ENCODE measurements at regions not wholly inside any gene's neighbourhood (a gene's known extent, or its start where the extent isn't known, plus 50 kb on each side); places are given as distances from the start of the nearest gene placed in this dataset.

- intact Hi-C loops (cut with DNase I) = no loop called here
- Histone ChIP-seq H3K9me3 (no peaks in the 10 kb centered on the region), H3K27me3 (no peaks in the 10 kb centered on the region)
Observed at GRCh38 chr2:103363639-103364038, 601.8 kb downstream of the TMEM182 start.

GRCh38 chr2:103364177-103364576 is 602.3 kb downstream of the TMEM182 start:
- no peaks in the 10 kb centered on the region for H3K36me3 ChIP-seq
- H3K9me3 ChIP-seq = no peaks in the 10 kb centered on the region
- H3K27me3 ChIP-seq = no peaks in the 10 kb centered on the region
- H3K4me1 ChIP-seq = no peaks in the 10 kb centered on the region
- WGBS = 58% methylated on average over 4 of the region's 4 CpGs
- no peak overlapping the region for H3K27ac ChIP-seq (replicated peaks in 1 of 4)
- no peak for DNase-seq (ENCODE audit: extremely low spot score)
- TF ChIP-seq EP300 (IDR thresholded peaks at IDR 0.05) = no peak
- TF ChIP-seq POLR2A (IDR thresholded peaks at IDR 0.05; ENCODE audit: low read depth) = no peak
- TF ChIP-seq POLR2AphosphoS5 (IDR thresholded peaks at IDR 0.05) = no peak
- no peak for TF ChIP-seq CTCF (IDR thresholded peaks at IDR 0.05)
- H3K4me3 ChIP-seq = no peak overlapping the region
- intact Hi-C loops (cut with DNase I) = no loop called here

More at GRCh38 chr2:103363639-103364038, 601.8 kb downstream of the TMEM182 start:
- Histone ChIP-seq H3K36me3 (no peaks in the 10 kb centered on the region), H3K4me3 (no peak overlapping the region), H3K27ac (replicated peaks in 1 of 4) (no peak overlapping the region), H3K4me1 (no peaks in the 10 kb centered on the region)
- TF ChIP-seq POLR2A (IDR thresholded peaks at IDR 0.05; ENCODE audit: low read depth) (no peak), POLR2AphosphoS5 (IDR thresholded peaks at IDR 0.05) (no peak), EP300 (IDR thresholded peaks at IDR 0.05) (no peak), CTCF (IDR thresholded peaks at IDR 0.05) (no peak)
- no peak for DNase-seq (ENCODE audit: extremely low spot score)

GRCh38 chr2:103365071-103365470 is 603.2 kb downstream of the TMEM182 start:
- 86% methylated on average over 4 of the region's 4 CpGs for WGBS
- H3K27me3 ChIP-seq = no peaks in the 10 kb centered on the region
- TF ChIP-seq POLR2A (IDR thresholded peaks at IDR 0.05; ENCODE audit: low read depth) = no peak
- no peak for TF ChIP-seq EP300 (IDR thresholded peaks at IDR 0.05)
- TF ChIP-seq CTCF (IDR thresholded peaks at IDR 0.05) = no peak
- no peak for TF ChIP-seq POLR2AphosphoS5 (IDR thresholded peaks at IDR 0.05)
- H3K9me3 ChIP-seq = no peaks in the 10 kb centered on the region
- no peak for DNase-seq (ENCODE audit: extremely low spot score)
- no peaks in the 10 kb centered on the region for H3K4me1 ChIP-seq
- no peak overlapping the region for H3K4me3 ChIP-seq
- no peak overlapping the region for H3K27ac ChIP-seq (replicated peaks in 1 of 4)
- intact Hi-C loops (cut with DNase I) = no loop called here
- no peaks in the 10 kb centered on the region for H3K36me3 ChIP-seq

GRCh38 chr2:103367877-103368276 is 606.0 kb downstream of the TMEM182 start:
- H3K27ac ChIP-seq (replicated peaks in 1 of 4) = no peak overlapping the region
- H3K27me3 ChIP-seq = no peaks in the 10 kb centered on the region
- H3K4me1 ChIP-seq = no peaks in the 10 kb centered on the region
- no peak overlapping the region for H3K4me3 ChIP-seq
- intact Hi-C loops (cut with DNase I) = no loop called here
- no peak for DNase-seq (ENCODE audit: extremely low spot score)
- TF ChIP-seq POLR2AphosphoS5 (IDR thresholded peaks at IDR 0.05) (no peak), EP300 (IDR thresholded peaks at IDR 0.05) (no peak), POLR2A (IDR thresholded peaks at IDR 0.05; ENCODE audit: low read depth) (no peak), CTCF (IDR thresholded peaks at IDR 0.05) (no peak)
- no peaks in the 10 kb centered on the region for H3K36me3 ChIP-seq
- WGBS = 82% methylated on average over 4 of the region's 4 CpGs
- no peaks in the 10 kb centered on the region for H3K9me3 ChIP-seq

GRCh38 chr2:103383541-103383940 is 621.7 kb downstream of the TMEM182 start:
- H3K36me3 ChIP-seq = no peaks in the 10 kb centered on the region
- WGBS = 35% methylated on average over 3 of the region's 3 CpGs
- H3K27me3 ChIP-seq = no peaks in the 10 kb centered on the region
- H3K4me1 ChIP-seq = no peaks in the 10 kb centered on the region
- H3K4me3 ChIP-seq = no peak overlapping the region
- TF ChIP-seq POLR2AphosphoS5 (IDR thresholded peaks at IDR 0.05) (no peak), POLR2A (IDR thresholded peaks at IDR 0.05; ENCODE audit: low read depth) (no peak), CTCF (IDR thresholded peaks at IDR 0.05) (no peak), EP300 (IDR thresholded peaks at IDR 0.05) (no peak)
- no peak for DNase-seq (ENCODE audit: extremely low spot score)
- H3K27ac ChIP-seq (replicated peaks in 1 of 4) = no peak overlapping the region
- H3K9me3 ChIP-seq = peaks cover 0 to 7% (median 0%) of the 10 kb centered on the region in 4 donors
- intact Hi-C loops (cut with DNase I) = no loop called here
